IMR-90 (cell line): ENCODE measurements at regions not wholly inside any gene's neighbourhood (a gene's known extent, or its start where the extent isn't known, plus 50 kb on each side); places are given as distances from the start of the nearest gene placed in this dataset.

Experiments used
- ATAC-seq: fragments of 200-7000 bp; cut with Tn5 transposase; 2 replicates; pipeline ENCODE4 v1.9.1; 2020; ENCODE audit warnings: low read depth, mild to moderate bottlenecking, moderate library complexity
- BruUV-seq: library from RNA; stranded (reverse); fragments of 400-500 nt; replicated peaks from 2 replicates; lab custom pipeline; 2021; lab: Mats Ljungman, UMichigan
- CTCF ChIA-PET: fragments of 300-600 bp; formaldehyde crosslinking; extraction: SDS; loops from one replicate; lab custom pipeline; 2021; ENCODE audit warnings: antibody characterized with exemption; lab: Yijun Ruan, JAX
- POLR2A ChIA-PET: fragments of 300-600 bp; sonication (Branson Sonifier 250); formaldehyde crosslinking; loops from one replicate; lab custom pipeline; 2022; ENCODE audit warnings: antibody characterized with exemption; ENCODE audit not compliant: unreplicated experiment; lab: Charles Lee
- DNase-seq: peaks from one replicate; pipeline ENCODE4 v3.0.0; 2013
- H2AFZ ChIP-seq: replicated peaks from 2 replicates; pipeline ENCODE3; 2013; ENCODE audit warnings: low read length, mild to moderate bottlenecking; ENCODE audit not compliant: poor library complexity
- H2AK5ac ChIP-seq: 2 replicates; pipeline ENCODE4 v1.6.1; 2013; ENCODE audit warnings: low read depth, low read length, inconsistent platforms
- H2AK9ac ChIP-seq: replicated peaks from 2 replicates; pipeline ENCODE3; 2013; ENCODE audit warnings: mild to moderate bottlenecking, low read depth, low read length, moderate library complexity; ENCODE audit not compliant: poor library complexity
- H2BK120ac ChIP-seq: 2 replicates; pipeline ENCODE4 v1.6.1; 2013; ENCODE audit warnings: low read depth, low read length, inconsistent platforms
- H2BK15ac ChIP-seq: 3 replicates; pipeline ENCODE4 v1.6.1; 2013; ENCODE audit warnings: low read depth, low read length, inconsistent platforms
- H2BK20ac ChIP-seq: 2 replicates; pipeline ENCODE4 v1.6.1; 2013; ENCODE audit warnings: low read depth, mild to moderate bottlenecking, inconsistent platforms, low read length, moderate library complexity
- H2BK5ac ChIP-seq: 2 replicates; pipeline ENCODE4 v1.6.1; 2013; ENCODE audit warnings: mild to moderate bottlenecking, low read depth, low read length, inconsistent platforms; ENCODE audit not compliant: poor library complexity, severe bottlenecking
- H3K14ac ChIP-seq: replicated peaks from 2 replicates; pipeline ENCODE4 v1.6.1; 2013; ENCODE audit warnings: low read depth, low read length, inconsistent platforms
- H3K18ac ChIP-seq: 2 replicates; pipeline ENCODE4 v1.6.1; 2013; ENCODE audit warnings: low read depth, low read length, control low read depth
- H3K23ac ChIP-seq: 2 replicates; pipeline ENCODE4 v1.6.1; 2013; ENCODE audit warnings: low read depth, low read length, inconsistent platforms
- H3K27ac ChIP-seq: 2 replicates; pipeline ENCODE4 v1.5.1; 2013; ENCODE audit warnings: mild to moderate bottlenecking, control low read depth, low read length; ENCODE audit not compliant: insufficient read depth
- H3K27me3 ChIP-seq: 2 replicates; pipeline ENCODE4 v1.6.1; 2013; ENCODE audit warnings: low read length; ENCODE audit not compliant: control insufficient read depth, insufficient read depth
- H3K36me3 ChIP-seq: 2 replicates; pipeline ENCODE4 v1.6.1; 2013; ENCODE audit warnings: low read length, mixed read lengths; ENCODE audit not compliant: control insufficient read depth, insufficient read depth
- H3K4ac ChIP-seq: 2 replicates; pipeline ENCODE4 v1.6.1; 2013; ENCODE audit warnings: low read depth, low read length, inconsistent platforms
- H3K4me1 ChIP-seq: 2 replicates; pipeline ENCODE4 v1.6.1; 2013; ENCODE audit warnings: low read length, mixed read lengths; ENCODE audit not compliant: control insufficient read depth, insufficient read depth
- H3K4me2 ChIP-seq: 2 replicates; pipeline ENCODE4 v1.6.1; 2013; ENCODE audit warnings: low read depth, mild to moderate bottlenecking, control low read depth, low read length, moderate library complexity
- H3K4me3 ChIP-seq: 2 replicates; pipeline ENCODE4 v1.5.1; 2013; ENCODE audit warnings: low read depth, mild to moderate bottlenecking, control low read depth, low read length, moderate library complexity; ENCODE audit not compliant: insufficient read depth
- H3K56ac ChIP-seq: 2 replicates; pipeline ENCODE4 v1.6.1; 2013; ENCODE audit warnings: low read length, inconsistent platforms; ENCODE audit not compliant: insufficient read depth; ENCODE audit errors: extremely low read depth
- H3K79me1 ChIP-seq, 2 experiments: 2 replicates each; pipeline ENCODE4 v1.6.1; 2013; ENCODE audit warnings: low read length in 2 of 2, inconsistent platforms in 1 of 2, low read depth in 1 of 2
- H3K9ac ChIP-seq: 2 replicates; pipeline ENCODE4 v1.6.1; 2013; ENCODE audit warnings: low read depth, low read length, control low read depth
- H3K9me1 ChIP-seq: 2 replicates; pipeline ENCODE4 v1.6.1; 2013; ENCODE audit warnings: low read length, inconsistent platforms; ENCODE audit not compliant: insufficient read depth
- H3K9me3 ChIP-seq: 2 replicates; pipeline ENCODE4 v1.6.1; 2013; ENCODE audit warnings: low read length; ENCODE audit not compliant: control insufficient read depth, insufficient read depth
- H4K20me1 ChIP-seq: 2 replicates; pipeline ENCODE4 v1.6.1; 2013; ENCODE audit warnings: low read length, inconsistent platforms; ENCODE audit not compliant: insufficient read depth
- H4K5ac ChIP-seq: 2 replicates; pipeline ENCODE4 v1.6.1; 2013; ENCODE audit warnings: mild to moderate bottlenecking, low read depth, low read length, control low read depth
- H4K8ac ChIP-seq, 2 experiments: 2 replicates each; pipeline ENCODE4 v1.6.1; 2013; ENCODE audit warnings: low read depth in 2 of 2, low read length in 2 of 2, control low read depth in 1 of 2, inconsistent platforms in 1 of 2
- H4K91ac ChIP-seq: 2 replicates; pipeline ENCODE4 v1.6.1; 2013; ENCODE audit warnings: low read depth, low read length, inconsistent platforms; ENCODE audit not compliant: insufficient read depth
- BHLHE40 ChIP-seq: fragments of 150-350 bp; IDR thresholded peaks from 2 replicates; pipeline ENCODE4 v1.6.1; 2016; ENCODE audit warnings: mild to moderate bottlenecking, low read depth, low read length
- CEBPB ChIP-seq: IDR thresholded peaks from 2 replicates; pipeline ENCODE4 v1.6.1; 2012; ENCODE audit warnings: low read depth, low read length, improper control_type of control experiment
- CHD1 ChIP-seq: IDR thresholded peaks from 2 replicates; pipeline ENCODE4 v1.6.1; 2012; ENCODE audit warnings: low read depth, low read length, improper control_type of control experiment
- CTCF ChIP-seq: conservative IDR thresholded peaks from 2 replicates; pipeline ENCODE4 v1.5.1; 2012; ENCODE audit warnings: mild to moderate bottlenecking, low read depth, low read length, improper control_type of control experiment
- MAFK ChIP-seq: IDR thresholded peaks from 2 replicates; pipeline ENCODE4 v1.6.1; 2012; ENCODE audit warnings: low read depth, low read length, improper control_type of control experiment
- MXI1 ChIP-seq: IDR thresholded peaks from 2 replicates; pipeline ENCODE4 v1.6.1; 2012; ENCODE audit warnings: low read depth, mild to moderate bottlenecking, low read length, moderate library complexity, borderline replicate concordance
- SMC3 ChIP-seq: fragments of 150-350 bp; IDR thresholded peaks from 2 replicates; pipeline ENCODE4 v1.6.1; 2016; ENCODE audit warnings: low read depth, mild to moderate bottlenecking, antibody characterized with exemption, low read length, moderate library complexity
- USF2 ChIP-seq: fragments of 150-350 bp; IDR thresholded peaks from 2 replicates; pipeline ENCODE4 v1.6.1; 2017; ENCODE audit warnings: mild to moderate bottlenecking, antibody characterized with exemption, low read length, low read depth
- WGBS, 2 experiments: methylation state at CpG; one replicate each; pipeline versions ENCODE4 v1.1.5 to v1.1.7; 2013; ENCODE audit warnings: missing lambda C conversion rate in 2 of 2; ENCODE audit not compliant: insufficient read length in 1 of 2; ENCODE audit errors: extremely low coverage in 2 of 2; 5-methylcytosine and 5-hydroxymethylcytosine counted together
- dilution Hi-C: fragments of 300-500 bp; cut with HindIII; formaldehyde crosslinking; loops from one replicate; pipeline ENCODE4 v1.14.3; 2018; ENCODE audit warnings: low sequenced_read_pairs; ENCODE audit not compliant: unreplicated experiment
- in situ Hi-C: fragments of 300-500 bp; cut with MboI; formaldehyde crosslinking; loops from 3 replicates; pipeline ENCODE4 v1.14.3; 2019; ENCODE audit warnings: low sequenced_read_pairs, inconsistent platforms, mixed read lengths
- intact Hi-C: fragments of 100-400 bp; cut with micrococcal nuclease; formaldehyde crosslinking; loops from 2 replicates; pipeline ENCODE4 v1.10.0; 2022

- no peak overlapping the region for H3K14ac ChIP-seq
- DNase-seq (no peak), ATAC-seq (no peak)
- H3K9ac ChIP-seq, result no peak overlapping the region
- no peak overlapping the region for H3K27ac ChIP-seq
- no peak overlapping the region for H2AK9ac ChIP-seq
- H3K27me3 ChIP-seq, result no peaks in the 10 kb centered on the region
- H4K8ac ChIP-seq, result no peak overlapping the region
- BruUV-seq, result no TSS peak
- no peak overlapping the region for H4K91ac ChIP-seq
- H2BK120ac ChIP-seq, result no peak overlapping the region
- no peak overlapping the region for H3K56ac ChIP-seq
- H3K4me1 ChIP-seq, result peaks cover 3% of the 10 kb centered on the region; the same call in 1 of the 2 replicates
- TF ChIP-seq CTCF (no peak), MAFK (no peak), CEBPB (no peak), USF2 (no peak), MXI1 (no peak), BHLHE40 (no peak), SMC3 (no peak), CHD1 (no peak)
- H2BK5ac ChIP-seq, result no peak overlapping the region
- no peak overlapping the region for H2BK20ac ChIP-seq
- in situ Hi-C loops (no loop called here), dilution Hi-C loops (no loop called here), intact Hi-C loops (no loop called here)
- H3K36me3 ChIP-seq, result no peaks in the 10 kb centered on the region
- no peaks in the 10 kb centered on the region for H4K20me1 ChIP-seq
- H3K4ac ChIP-seq, result no peak overlapping the region
- no peak overlapping the region for H3K23ac ChIP-seq
- H3K79me1 ChIP-seq, result no peaks in the 10 kb centered on the region
- H2AK5ac ChIP-seq, result no peak overlapping the region
- no CpG with 5 or more reads among the region's 2 CpGs for WGBS, 2 experiments
- peaks cover 4% of the 10 kb centered on the region; the same call in 1 of the 2 replicates for H3K9me1 ChIP-seq
- no peaks in the 10 kb centered on the region for H3K9me3 ChIP-seq
- ChIA-PET POLR2A (no interaction called here), CTCF (no interaction called here)
- no peak overlapping the region for H3K4me2 ChIP-seq
- no peak overlapping the region for H4K5ac ChIP-seq
- H3K4me3 ChIP-seq, result no peak overlapping the region
- no peak overlapping the region for H2BK15ac ChIP-seq
- no peak overlapping the region for H3K18ac ChIP-seq
- no peak overlapping the region for H2AFZ ChIP-seq
These were observed 2047.9 kb downstream of the ARAP2 start for GRCh38 chr4:34196375-34196774.
